NCI-H69 (cell line): ENCODE measurements at regions not wholly inside any gene's neighbourhood (a gene's known extent, or its start where the extent isn't known, plus 50 kb on each side); places are given as distances from the start of the nearest gene placed in this dataset.

Experiments used
- DNase-seq: peaks from one replicate; lab custom pipeline; 2025; lab: John Stamatoyannopoulos, UW

- no peak for DNase-seq
These were observed 135.2 kb upstream of the TAB2 start for GRCh38 chr6:149182262-149182661.

- DNase-seq, result no peak
These were observed 133.0 kb upstream of the TAB2 start for GRCh38 chr6:149184523-149184922.

GRCh38 chr6:149185799-149186357, 131.6 kb upstream of the TAB2 start:
- DNase-seq, result no peak

- no peak for DNase-seq
These were observed 130.6 kb upstream of the TAB2 start for GRCh38 chr6:149186873-149187272.

- DNase-seq, result peak; percentile 54
These were observed 127.2 kb upstream of the TAB2 start for GRCh38 chr6:149190224-149190831.

- DNase-seq, result no peak
These were observed 122.5 kb upstream of the TAB2 start for GRCh38 chr6:149194820-149195558.

- no peak for DNase-seq
These were observed 121.4 kb upstream of the TAB2 start for GRCh38 chr6:149196091-149196490.

GRCh38 chr6:149197482-149197881, 120.0 kb upstream of the TAB2 start:
- DNase-seq, result no peak

- no peak for DNase-seq
These were observed 119.2 kb upstream of the TAB2 start for GRCh38 chr6:149198265-149198664.

GRCh38 chr6:149200282-149200945, 117.1 kb upstream of the TAB2 start:
- no peak for DNase-seq

- DNase-seq, result no peak
These were observed 116.3 kb upstream of the TAB2 start for GRCh38 chr6:149201068-149201655.

GRCh38 chr6:149202100-149202499, 115.4 kb upstream of the TAB2 start:
- DNase-seq, result no peak

GRCh38 chr6:149202952-149203351, 114.6 kb upstream of the TAB2 start:
- no peak for DNase-seq

GRCh38 chr6:149203509-149203908, 114.0 kb upstream of the TAB2 start:
- no peak for DNase-seq

- no peak for DNase-seq
These were observed 109.3 kb upstream of the TAB2 start for GRCh38 chr6:149208134-149208601.

GRCh38 chr6:149209871-149210775, 107.4 kb upstream of the TAB2 start:
- no peak for DNase-seq

GRCh38 chr6:149211046-149211571, 106.4 kb upstream of the TAB2 start:
- DNase-seq, result no peak

GRCh38 chr6:149212206-149212605, 105.3 kb upstream of the TAB2 start:
- DNase-seq, result no peak

GRCh38 chr6:149212892-149213801, 104.4 kb upstream of the TAB2 start:
- no peak for DNase-seq

GRCh38 chr6:149213829-149214228, 103.7 kb upstream of the TAB2 start:
- no peak for DNase-seq
